HTR-8/SVneo (cell line): ENCODE measurements at regions not wholly inside any gene's neighbourhood (a gene's known extent, or its start where the extent isn't known, plus 50 kb on each side); places are given as distances from the start of the nearest gene placed in this dataset.
"Not testable (repeated sequence)": the region's sequence is repeated elsewhere in the genome, so short reads cannot be mapped to it uniquely, and the experiment has no call there.

Experiments
- DNase-seq: peaks from one replicate; pipeline ENCODE4 v3.0.0; 2011; ENCODE audit warnings: low spot score, mixed read lengths; ENCODE audit not compliant: insufficient read length
- FAIRE-seq: peaks from 2 replicates; lab custom pipeline; 2011; peaks lifted over from hg19 to GRCh38; lab: Jason Lieb, UNC

DNA sequence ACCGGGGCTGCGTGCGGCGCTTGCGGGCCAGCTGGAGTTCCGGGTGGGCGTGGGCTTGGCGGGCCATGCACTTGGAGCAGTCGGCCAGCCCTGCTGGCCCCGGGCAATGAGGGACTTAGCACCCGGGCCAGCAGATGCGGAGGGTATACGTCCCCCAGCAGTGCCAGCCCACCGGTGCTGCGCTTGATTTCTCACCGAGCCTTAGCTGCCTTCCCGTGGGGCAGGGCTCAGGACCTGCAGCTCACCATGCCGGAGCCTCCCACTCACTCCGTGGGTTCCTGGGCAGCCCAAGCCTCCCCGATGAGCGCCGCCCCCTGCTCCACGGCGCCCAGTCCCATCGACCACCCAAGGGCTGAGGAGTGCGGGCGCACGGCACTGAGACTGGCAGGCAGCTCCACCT, 51.4 kb upstream of the INPP4B start:
- not testable (repeated sequence) for DNase-seq, FAIRE-seq

DNA sequence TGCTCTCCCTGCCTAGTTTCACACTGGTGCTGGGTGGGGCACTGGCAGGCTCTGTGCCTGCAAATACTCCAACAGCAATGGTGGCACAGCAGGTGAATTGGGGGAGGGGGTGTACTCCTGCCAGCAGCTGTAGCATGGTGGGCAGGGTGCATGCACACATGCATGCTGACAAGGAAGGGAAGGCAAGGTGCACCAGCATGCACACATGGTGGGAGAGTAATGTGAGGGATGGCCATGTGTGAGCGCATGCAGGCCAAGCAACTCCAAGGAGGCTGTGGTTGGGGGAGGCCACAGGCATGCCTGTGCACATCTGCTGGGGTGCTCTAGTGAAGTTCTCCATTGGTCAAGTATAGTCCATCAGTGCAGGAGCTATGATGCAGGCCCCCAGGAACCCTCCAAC, 54.5 kb upstream of the INPP4B start:
- FAIRE-seq, result no peak
- DNase-seq, result no peak

DNA sequence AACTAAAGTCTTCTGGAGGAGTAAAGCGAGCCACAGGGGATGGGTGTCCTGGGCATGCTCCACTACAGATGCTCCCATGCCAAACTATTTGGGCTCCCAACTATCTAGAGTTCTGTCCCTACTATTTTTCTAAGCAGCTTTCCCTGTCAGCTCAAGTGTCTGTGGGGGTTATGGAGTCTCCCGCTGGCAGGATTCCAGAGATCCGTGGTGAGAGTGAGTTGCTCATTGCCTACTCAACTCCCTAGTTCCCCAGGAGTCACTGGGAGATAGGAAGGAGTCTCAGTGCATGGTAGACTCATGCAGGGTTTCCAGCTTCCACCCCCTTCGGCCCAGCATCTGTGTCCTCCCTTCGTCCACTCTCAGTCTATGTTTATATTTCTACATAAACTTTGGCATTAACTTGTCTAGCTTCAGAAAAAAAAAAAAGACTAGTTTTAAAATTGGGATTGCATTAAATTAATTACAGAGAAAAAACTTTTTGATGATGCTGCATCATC, 55.1 kb upstream of the INPP4B start:
- no peak for DNase-seq
- no peak for FAIRE-seq

DNA sequence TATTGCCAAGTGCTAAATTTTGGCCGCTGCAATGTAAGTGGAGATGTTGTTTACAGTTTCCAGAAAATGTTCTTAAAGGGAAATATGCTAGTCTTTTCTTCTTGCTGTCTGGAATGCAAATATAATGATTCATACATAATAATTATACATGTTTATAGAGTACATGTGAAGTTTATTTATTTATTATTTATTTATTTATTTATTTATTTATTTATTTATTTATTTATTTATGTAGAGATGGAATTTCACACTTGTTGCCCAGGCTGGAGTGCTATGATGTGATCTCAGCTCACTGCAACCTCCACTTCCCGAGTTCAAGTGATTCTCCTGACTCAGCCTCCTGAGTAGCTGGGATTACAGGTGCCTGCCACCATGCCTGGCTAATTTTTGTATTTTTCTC, 57.5 kb upstream of the INPP4B start:
- not testable (repeated sequence) for DNase-seq, FAIRE-seq

DNA sequence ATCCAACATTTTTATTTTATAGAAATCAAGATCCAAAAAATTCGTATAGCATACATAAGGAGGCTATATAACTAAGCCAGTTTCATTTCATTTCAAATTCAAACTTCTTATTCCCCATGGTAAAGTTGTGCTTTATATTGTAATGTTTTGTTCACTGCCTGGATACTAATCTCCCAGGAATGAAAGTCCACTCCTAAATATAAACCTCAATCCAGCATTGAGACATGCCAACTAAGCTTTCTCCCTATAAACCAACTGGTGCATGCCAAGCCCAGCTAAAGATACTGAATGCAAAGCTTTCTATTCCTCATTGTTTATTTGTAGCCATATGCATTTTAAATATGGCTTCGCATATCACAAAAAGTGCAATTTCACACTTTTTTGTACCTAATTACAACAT, 63.8 kb upstream of the INPP4B start:
- FAIRE-seq (no peak), DNase-seq (no peak)

DNA sequence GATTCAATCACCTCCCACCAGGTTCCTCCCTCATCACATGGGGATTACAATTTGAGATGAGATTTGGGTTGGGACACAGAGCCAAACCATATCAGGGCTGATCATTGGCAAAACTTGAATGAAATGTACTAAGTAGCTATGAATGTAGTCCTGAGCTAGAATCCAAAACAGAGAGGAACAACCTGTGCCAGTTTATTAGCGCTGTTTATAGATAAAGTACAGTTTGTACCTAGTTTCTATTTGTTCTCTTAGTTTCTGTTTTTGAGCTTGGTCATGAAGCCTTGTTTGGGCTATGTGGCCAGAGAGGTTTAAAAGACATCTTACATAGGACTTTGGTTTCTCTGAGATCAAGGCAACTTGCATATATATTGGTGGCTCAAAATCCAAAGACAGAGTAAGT, 66.9 kb upstream of the INPP4B start:
- DNase-seq (no peak), FAIRE-seq (no peak)

DNA sequence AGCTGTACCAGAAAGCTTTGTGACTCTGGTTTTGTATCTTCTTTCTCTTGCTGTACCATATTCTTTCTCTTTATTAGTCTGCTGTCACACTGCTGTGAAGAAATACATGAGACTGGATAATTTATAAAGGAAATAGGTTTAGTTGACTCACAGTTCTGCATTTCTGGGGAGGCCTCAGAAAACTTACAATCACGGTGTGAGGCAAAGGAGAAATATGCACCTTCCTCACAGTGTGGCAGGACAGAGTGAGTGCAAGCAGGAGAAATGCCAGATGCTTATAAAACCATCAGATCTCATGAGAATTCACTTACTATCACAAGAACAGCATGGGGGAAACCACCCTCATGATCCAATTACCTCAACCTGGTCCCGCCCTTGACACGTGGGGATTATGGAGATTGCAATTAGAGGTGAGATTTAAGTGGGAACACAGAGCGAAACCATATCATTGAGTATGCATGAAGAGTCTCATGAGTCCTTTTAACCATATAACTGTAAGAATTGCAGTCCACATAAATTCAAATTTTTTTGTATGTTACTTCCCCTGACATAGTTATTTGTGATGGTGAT, 67.4 kb upstream of the INPP4B start:
- FAIRE-seq (no peak), DNase-seq (no peak)

DNA sequence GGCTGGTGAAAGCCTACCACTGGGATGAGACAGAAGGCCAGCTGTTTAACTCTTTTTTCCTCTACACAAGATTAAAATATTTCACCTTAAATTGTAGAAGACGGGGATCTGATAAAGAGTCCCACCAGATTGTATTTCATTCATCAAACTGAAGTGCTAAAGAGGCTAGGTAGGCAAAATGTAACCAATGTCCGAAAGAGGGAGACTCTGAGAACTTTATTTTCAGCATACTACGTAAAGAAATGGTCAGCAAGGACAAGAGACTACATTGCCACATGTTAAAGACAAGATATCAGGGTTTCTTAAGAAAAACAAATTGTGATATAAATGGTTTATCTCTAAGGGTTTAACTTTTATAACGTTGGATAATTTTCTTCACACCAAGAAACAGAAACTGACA, 71.6 kb upstream of the INPP4B start:
- no peak for FAIRE-seq

DNA sequence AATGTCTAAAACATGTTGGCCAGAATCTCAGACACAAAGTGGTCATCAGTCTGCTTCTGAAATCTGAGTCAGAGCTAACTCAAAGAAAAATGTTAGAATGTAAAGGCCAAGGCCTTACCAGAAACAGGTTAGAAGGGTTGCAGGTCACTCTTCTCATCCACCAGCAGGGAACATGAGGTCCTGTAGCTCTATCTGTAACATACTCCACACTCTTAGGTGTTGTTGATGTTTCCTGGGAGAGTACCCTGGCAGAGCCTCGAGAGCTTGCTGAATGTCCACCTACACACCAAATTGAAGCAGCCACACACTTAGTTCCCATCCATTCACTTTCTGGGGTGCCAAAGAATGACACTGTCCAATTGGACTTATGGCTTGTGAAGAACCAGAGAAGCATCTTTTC, 76.6 kb upstream of the INPP4B start:
- FAIRE-seq (no peak), DNase-seq (no peak)

More for the DNA sequence above, 71.6 kb upstream of the INPP4B start:
- DNase-seq, result no peak

DNA sequence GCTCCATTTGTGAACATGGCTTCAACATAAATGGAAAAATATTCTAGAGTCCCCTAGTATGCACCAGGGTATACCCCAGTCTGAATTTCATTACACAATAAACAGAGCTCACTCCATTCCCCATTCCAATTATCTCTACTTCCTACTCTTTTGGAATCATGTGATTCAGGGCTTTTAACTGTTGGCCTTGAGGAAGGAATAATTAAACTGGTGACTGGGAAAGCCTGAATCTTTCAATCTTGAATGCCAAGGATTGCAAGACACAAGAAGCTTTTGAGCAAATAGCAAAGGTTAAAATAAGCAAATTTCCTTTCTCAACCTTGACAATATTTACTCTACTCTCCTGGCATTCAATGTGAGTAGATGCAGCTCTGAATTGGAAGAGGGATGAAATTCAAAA, 77.5 kb upstream of the INPP4B start:
- DNase-seq (no peak), FAIRE-seq (no peak)

DNA sequence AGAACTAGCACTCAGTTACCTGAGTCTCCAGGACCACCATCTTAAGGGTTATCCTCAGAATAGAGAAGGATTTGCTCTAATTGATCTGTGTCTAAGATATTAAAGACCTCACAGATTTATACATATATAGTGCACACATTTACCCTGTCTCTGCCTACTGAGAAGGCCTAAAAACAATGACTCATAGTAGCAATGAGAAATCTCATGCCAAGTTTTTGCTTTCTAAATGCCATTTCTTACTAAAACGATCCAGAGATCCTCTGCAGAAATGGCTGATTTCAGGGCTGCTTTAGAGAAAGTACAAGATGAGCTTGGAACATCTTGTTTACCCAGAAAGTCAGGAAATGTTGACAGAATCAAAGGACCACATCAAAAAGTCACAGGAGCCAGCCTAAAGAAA, 79.1 kb upstream of the INPP4B start:
- FAIRE-seq, result no peak

DNA sequence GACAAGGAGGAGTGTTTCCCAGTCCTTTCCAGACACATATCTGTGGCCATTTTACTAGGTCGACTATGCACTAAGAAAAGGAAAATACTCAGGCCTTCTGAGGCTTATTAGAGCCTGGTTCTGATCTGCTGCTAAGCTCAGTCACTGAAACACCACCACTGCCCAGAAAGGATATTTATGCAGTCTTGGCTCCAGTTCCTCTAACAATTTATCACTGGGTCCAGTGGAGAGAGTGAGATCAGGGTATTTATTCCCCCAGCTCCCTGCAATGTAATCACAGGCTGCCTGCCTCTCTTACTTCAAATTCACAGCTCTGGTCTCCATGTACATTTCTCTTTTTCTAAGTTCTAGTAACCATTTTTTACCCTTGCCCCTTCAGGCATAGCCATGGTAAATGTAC, 81.6 kb upstream of the INPP4B start:
- no peak for FAIRE-seq
- DNase-seq, result no peak

More for the DNA sequence above, 79.1 kb upstream of the INPP4B start:
- no peak for DNase-seq

DNA sequence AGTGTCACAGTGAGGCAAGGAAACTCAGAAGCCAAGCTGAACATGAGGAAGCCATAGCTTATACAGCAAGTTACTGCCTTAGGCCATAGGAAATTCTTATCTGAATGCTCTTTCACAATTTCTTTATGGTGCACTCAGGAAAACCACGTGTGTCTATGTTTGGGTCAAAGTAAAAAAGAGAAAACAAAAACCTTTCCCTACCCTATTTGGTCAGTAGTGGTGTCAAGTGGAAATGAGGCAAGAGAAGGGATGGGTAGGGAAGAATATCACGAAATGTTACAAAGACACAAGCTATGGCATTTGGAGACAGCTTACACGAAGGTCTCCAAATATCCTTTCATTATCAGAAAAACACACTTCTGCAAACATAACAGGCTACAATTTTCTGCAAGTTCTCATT, 83.4 kb upstream of the INPP4B start:
- no peak for DNase-seq
- no peak for FAIRE-seq

DNA sequence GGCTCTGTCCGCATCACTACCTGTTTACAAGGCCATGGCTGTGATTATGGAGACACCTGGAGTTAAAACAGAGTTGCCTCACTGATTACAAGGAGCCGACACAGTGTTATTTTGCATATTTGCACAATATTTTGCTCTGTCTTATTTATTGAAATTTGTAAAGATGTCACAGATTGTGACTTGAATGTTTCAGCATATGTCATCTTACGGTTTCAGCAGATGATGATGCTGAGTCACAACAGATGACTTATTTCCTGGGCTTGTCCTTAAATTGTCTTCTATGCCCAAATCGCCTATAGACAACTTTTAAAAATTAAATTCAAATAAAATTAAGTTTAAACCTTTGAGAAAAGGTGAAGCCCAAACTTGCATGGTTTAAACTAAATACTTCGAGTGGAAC, 87.1 kb upstream of the INPP4B start:
- DNase-seq (no peak), FAIRE-seq (no peak)

DNA sequence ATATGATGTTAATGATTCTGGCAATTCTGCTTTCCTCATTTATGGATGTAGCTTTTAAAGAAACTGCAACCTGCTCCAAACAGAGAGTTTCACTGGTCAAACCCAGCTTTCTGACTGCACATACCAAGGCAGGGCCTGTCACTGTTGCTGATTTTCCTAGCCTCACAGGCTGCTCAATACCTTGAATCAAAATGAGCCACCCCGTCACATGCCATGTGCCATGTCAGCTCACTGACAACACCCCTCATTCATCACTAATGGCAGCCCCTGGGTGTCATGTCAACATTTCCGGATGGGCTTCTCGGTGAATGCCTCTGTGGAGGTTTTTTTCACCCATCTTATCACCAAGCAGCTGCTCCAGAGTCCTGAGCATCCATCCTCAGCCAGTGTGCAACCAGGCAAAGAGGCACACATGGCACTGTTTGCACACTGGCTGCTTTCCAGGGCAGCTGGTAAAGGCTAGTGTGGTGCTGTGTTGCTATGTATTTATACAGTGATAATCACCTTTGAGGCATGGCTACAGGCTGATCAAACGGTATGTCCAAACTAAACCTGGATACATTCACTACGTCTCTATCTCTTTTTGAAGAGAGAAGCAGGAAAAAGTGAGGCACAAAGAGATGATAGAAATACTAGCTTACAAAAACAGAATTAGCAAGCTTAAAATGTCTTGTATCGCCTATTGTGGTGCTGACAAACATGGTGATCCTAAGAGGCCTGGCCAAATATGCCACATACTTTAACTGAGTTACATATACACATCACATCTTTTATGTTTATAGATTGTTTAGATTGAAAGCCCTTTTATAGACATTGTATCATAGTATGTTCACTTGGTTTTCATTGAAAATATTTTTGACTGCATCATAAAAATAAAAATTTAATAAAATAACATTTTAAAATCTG, 94.6 kb upstream of the INPP4B start:
- FAIRE-seq (no peak), DNase-seq (no peak)

DNA sequence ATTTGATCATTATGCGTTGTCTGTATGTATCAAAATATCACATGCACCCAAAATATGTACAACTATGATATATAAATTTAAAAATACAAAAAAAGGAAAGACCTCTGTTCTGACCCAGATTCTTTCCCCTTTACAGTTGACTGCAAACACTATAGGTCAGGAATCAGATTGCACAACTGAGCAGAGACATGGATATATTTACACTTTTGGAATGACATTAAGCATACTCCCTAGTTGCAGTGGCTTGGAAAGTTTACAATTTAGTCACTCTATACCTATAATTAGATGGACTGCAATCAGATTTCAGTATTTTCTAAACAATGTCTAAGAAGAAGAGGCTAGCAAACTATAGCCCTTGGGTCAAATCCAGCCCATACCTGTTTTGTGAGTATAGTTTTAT, 98.5 kb upstream of the INPP4B start:
- FAIRE-seq (no peak), DNase-seq (no peak)

DNA sequence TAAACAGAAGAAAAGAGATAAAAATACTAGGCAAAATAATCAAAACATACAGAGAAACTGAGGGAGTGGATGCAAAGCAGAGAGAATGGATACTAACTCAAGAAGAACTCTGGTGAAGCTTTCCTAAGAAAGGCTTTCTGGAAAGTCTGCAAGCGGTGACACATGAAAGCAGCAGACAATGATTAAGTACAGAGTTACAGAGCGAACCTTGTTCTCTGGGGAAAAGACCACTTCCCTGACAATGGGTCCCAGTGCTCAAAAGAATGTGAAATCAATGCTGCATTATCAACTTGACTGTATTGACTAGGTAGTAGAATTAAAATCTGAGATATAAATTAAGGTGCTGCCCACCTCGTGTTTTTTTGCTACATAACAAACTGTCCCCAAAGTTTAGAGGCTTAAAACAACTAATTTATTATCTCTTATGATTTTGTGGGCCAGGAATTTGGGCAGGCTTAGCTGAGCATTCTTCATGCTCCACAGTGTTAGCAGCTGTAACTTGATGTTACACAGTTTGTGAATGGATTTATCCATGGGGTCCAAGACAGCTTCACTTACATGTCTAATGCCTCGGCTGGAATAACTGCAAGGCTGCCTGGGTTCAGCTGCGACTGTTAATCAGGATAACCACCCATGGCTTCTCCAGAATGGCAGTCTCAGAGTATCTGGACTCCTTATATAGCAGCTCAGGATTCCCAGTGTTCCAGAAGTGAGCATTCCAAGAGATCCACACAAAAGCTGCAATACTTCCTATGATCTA, 106.9 kb upstream of the INPP4B start:
- FAIRE-seq (no peak), DNase-seq (no peak)

DNA sequence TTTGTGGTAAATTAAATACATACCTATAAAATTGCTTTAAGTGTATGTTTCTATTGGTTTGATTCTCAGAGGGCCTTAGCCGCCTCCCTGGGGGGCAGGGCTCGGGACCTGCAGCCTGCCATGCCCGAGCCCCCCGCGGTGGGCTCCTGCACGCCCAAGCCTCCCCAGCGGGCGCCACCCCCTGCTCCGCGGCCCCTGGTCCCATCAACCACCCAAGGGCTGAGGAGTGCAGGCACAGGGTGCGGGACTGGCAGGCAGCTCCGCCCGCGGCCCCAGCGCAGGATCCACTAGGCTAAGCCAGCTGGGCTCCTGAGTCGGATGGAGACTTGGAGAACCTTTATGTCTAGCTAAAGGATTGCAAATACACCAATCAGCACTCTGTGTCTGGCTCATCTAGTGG, 108.3 kb upstream of the INPP4B start:
- FAIRE-seq, result no peak
- DNase-seq, result no peak

DNA sequence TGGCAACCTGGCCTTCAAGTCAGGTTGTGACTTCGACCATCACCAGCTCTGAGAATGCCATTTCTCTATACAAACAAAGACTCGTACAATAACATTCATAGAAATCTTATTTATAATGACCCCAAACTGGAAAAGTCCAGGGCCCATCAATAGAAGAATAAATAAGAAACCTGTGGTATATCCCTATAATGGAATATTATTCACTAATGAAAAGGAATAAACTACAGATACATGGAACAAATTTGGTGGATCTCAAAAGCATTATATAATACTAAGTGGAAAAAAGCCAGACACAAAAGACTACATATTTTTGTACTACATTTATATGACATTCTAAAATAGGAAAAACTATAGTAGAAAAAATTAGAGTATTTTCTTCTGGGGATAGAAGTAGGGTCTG, 109.4 kb upstream of the INPP4B start:
- no peak for FAIRE-seq
- no peak for DNase-seq

DNA sequence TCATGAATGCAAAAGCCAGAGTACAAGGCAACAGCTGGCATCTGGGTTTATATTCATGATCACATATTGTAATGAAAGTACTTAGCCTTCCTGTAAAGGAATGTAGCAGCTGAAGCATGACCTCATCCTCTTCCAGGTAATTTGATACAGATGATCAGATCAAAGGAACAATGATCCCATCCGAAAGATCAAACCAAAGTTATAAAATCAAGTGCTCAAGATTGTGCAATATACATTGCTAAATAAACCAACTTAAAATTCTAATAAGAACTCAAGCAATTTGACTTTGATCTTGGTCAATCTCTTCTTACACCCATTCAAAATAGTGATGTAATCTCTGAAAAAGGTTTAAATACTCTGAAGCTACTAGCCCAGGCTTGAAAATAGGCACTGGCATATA, 113.1 kb upstream of the INPP4B start:
- FAIRE-seq, result no peak
- DNase-seq, result no peak

DNA sequence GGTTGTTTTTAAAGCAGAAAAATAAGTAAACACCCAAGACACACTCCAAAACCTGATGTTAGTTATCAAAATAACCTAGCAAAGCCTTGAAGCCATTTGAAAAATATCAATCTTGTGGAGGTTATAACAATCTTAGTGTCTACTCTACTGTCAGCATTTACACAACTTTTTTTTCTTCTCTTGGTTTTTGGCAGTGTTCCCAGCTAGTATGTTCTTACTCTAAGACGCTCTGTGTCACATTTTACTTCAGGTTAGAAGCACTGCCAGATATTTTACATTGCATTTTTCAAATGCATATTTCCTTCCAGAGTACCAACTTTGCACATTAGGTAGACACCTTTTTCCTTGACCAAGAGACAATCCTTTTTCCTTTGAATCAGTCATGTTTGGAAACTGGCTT, 114.0 kb upstream of the INPP4B start:
- FAIRE-seq (no peak), DNase-seq (no peak)
